ENCODE measurements at regions not wholly inside any gene's neighbourhood (a gene's known extent, or its start where the extent isn't known, plus 50 kb on each side); places are given as distances from the start of the nearest gene placed in this dataset.

GRCh38 chr9:90131568-90131967 lies 511.1 kb downstream of the DIRAS2 start:
- ChIA-PET CTCF (no interaction called here), POLR2A (ENCODE audit: low non-redundant PET) (no interaction called here)
- DNase-seq (ENCODE audit: low spot score): no peak
- intact Hi-C loops (cut with micrococcal nuclease; ENCODE audit: unreplicated experiment): no loop called here
- Histone ChIP-seq H3K4me3 (ENCODE audit: low read depth, low read length, poor library complexity, severe bottlenecking) (no peak overlapping the region), H3K9me3 (ENCODE audit: low read depth, low read length, poor library complexity, severe bottlenecking) (no peaks in the 10 kb centered on the region), H3K27ac (ENCODE audit: low read depth, low read length, poor library complexity, severe bottlenecking) (no peak overlapping the region), H3K4me1 (ENCODE audit: insufficient read depth, low read length, poor library complexity, severe bottlenecking) (no peaks in the 10 kb centered on the region), H3K36me3 (ENCODE audit: insufficient read depth, low read length, poor library complexity, severe bottlenecking) (no peaks in the 10 kb centered on the region), H3K27me3 (replicated peaks; ENCODE audit: insufficient read depth, low read depth, low read length, poor library complexity) (no peaks in the 10 kb centered on the region)
- TF ChIP-seq EZH2 (IDR thresholded peaks at IDR 0.05; ENCODE audit: borderline replicate concordance, low read depth, low read length, poor library complexity, severe bottlenecking): no peak
- TF ChIP-seq CTCF (conservative IDR thresholded peaks at IDR 0.05; ENCODE audit: low read depth, low read length): no peak
- no TSS peak for BruUV-seq (replicated peaks)

GRCh38 chr9:90132866-90133265 lies 509.8 kb downstream of the DIRAS2 start:
- H3K36me3 ChIP-seq (ENCODE audit: insufficient read depth, low read length, poor library complexity, severe bottlenecking): no peaks in the 10 kb centered on the region
- no TSS peak for BruUV-seq (replicated peaks)
- H3K27me3 ChIP-seq (replicated peaks; ENCODE audit: insufficient read depth, low read depth, low read length, poor library complexity): no peaks in the 10 kb centered on the region
- no peak for DNase-seq (ENCODE audit: low spot score)
- intact Hi-C loops (cut with micrococcal nuclease; ENCODE audit: unreplicated experiment): no loop called here
- H3K4me1 ChIP-seq (ENCODE audit: insufficient read depth, low read length, poor library complexity, severe bottlenecking): no peaks in the 10 kb centered on the region
- no peaks in the 10 kb centered on the region for H3K9me3 ChIP-seq (ENCODE audit: low read depth, low read length, poor library complexity, severe bottlenecking)
- H3K4me3 ChIP-seq (ENCODE audit: low read depth, low read length, poor library complexity, severe bottlenecking): no peak overlapping the region
- ChIA-PET CTCF (no interaction called here), POLR2A (ENCODE audit: low non-redundant PET) (no interaction called here)
- H3K27ac ChIP-seq (ENCODE audit: low read depth, low read length, poor library complexity, severe bottlenecking): no peak overlapping the region
- no peak for TF ChIP-seq CTCF (conservative IDR thresholded peaks at IDR 0.05; ENCODE audit: low read depth, low read length)
- TF ChIP-seq EZH2 (IDR thresholded peaks at IDR 0.05; ENCODE audit: borderline replicate concordance, low read depth, low read length, poor library complexity, severe bottlenecking): no peak

- BruUV-seq (replicated peaks): no TSS peak
- no peaks in the 10 kb centered on the region for H3K9me3 ChIP-seq (ENCODE audit: low read depth, low read length, poor library complexity, severe bottlenecking)
- CTCF ChIA-PET: no interaction called here
These were observed 504.8 kb downstream of the DIRAS2 start for GRCh38 chr9:90137801-90138200.

More at GRCh38 chr9:90137801-90138200, 504.8 kb downstream of the DIRAS2 start:
- H3K27me3 ChIP-seq (replicated peaks; ENCODE audit: insufficient read depth, low read depth, low read length, poor library complexity): no peaks in the 10 kb centered on the region
- DNase-seq (ENCODE audit: low spot score): no peak
- no peak overlapping the region for H3K4me3 ChIP-seq (ENCODE audit: low read depth, low read length, poor library complexity, severe bottlenecking)
- intact Hi-C loops (cut with micrococcal nuclease; ENCODE audit: unreplicated experiment): no loop called here
- no peaks in the 10 kb centered on the region for H3K4me1 ChIP-seq (ENCODE audit: insufficient read depth, low read length, poor library complexity, severe bottlenecking)
- no peak overlapping the region for H3K27ac ChIP-seq (ENCODE audit: low read depth, low read length, poor library complexity, severe bottlenecking)
- TF ChIP-seq CTCF (conservative IDR thresholded peaks at IDR 0.05; ENCODE audit: low read depth, low read length) (no peak), EZH2 (IDR thresholded peaks at IDR 0.05; ENCODE audit: borderline replicate concordance, low read depth, low read length, poor library complexity, severe bottlenecking) (no peak)
- H3K36me3 ChIP-seq (ENCODE audit: insufficient read depth, low read length, poor library complexity, severe bottlenecking): no peaks in the 10 kb centered on the region
- POLR2A ChIA-PET (ENCODE audit: low non-redundant PET): no interaction called here
